IMR-90 (cell line): ENCODE measurements at regions not wholly inside any gene's neighbourhood (a gene's known extent, or its start where the extent isn't known, plus 50 kb on each side); places are given as distances from the start of the nearest gene placed in this dataset.

Source experiments
- ATAC-seq: fragments of 200-7000 bp; cut with Tn5 transposase; 2 replicates; pipeline ENCODE4 v1.9.1; 2020; ENCODE audit warnings: low read depth, mild to moderate bottlenecking, moderate library complexity
- BruUV-seq: library from RNA; stranded (reverse); fragments of 400-500 nt; replicated peaks from 2 replicates; lab custom pipeline; 2021; lab: Mats Ljungman, UMichigan
- CTCF ChIA-PET: fragments of 300-600 bp; formaldehyde crosslinking; extraction: SDS; loops from one replicate; lab custom pipeline; 2021; ENCODE audit warnings: antibody characterized with exemption; lab: Yijun Ruan, JAX
- POLR2A ChIA-PET: fragments of 300-600 bp; sonication (Branson Sonifier 250); formaldehyde crosslinking; loops from one replicate; lab custom pipeline; 2022; ENCODE audit warnings: antibody characterized with exemption; ENCODE audit not compliant: unreplicated experiment; lab: Charles Lee
- DNase-seq: peaks from one replicate; pipeline ENCODE4 v3.0.0; 2013
- H2AFZ ChIP-seq: replicated peaks from 2 replicates; pipeline ENCODE3; 2013; ENCODE audit warnings: low read length, mild to moderate bottlenecking; ENCODE audit not compliant: poor library complexity
- H2AK5ac ChIP-seq: 2 replicates; pipeline ENCODE4 v1.6.1; 2013; ENCODE audit warnings: low read depth, low read length, inconsistent platforms
- H2AK9ac ChIP-seq: replicated peaks from 2 replicates; pipeline ENCODE3; 2013; ENCODE audit warnings: mild to moderate bottlenecking, low read depth, low read length, moderate library complexity; ENCODE audit not compliant: poor library complexity
- H2BK120ac ChIP-seq: 2 replicates; pipeline ENCODE4 v1.6.1; 2013; ENCODE audit warnings: low read depth, low read length, inconsistent platforms
- H2BK15ac ChIP-seq: 3 replicates; pipeline ENCODE4 v1.6.1; 2013; ENCODE audit warnings: low read depth, low read length, inconsistent platforms
- H2BK20ac ChIP-seq: 2 replicates; pipeline ENCODE4 v1.6.1; 2013; ENCODE audit warnings: low read depth, mild to moderate bottlenecking, inconsistent platforms, low read length, moderate library complexity
- H2BK5ac ChIP-seq: 2 replicates; pipeline ENCODE4 v1.6.1; 2013; ENCODE audit warnings: mild to moderate bottlenecking, low read depth, low read length, inconsistent platforms; ENCODE audit not compliant: poor library complexity, severe bottlenecking
- H3K14ac ChIP-seq: replicated peaks from 2 replicates; pipeline ENCODE4 v1.6.1; 2013; ENCODE audit warnings: low read depth, low read length, inconsistent platforms
- H3K18ac ChIP-seq: 2 replicates; pipeline ENCODE4 v1.6.1; 2013; ENCODE audit warnings: low read depth, low read length, control low read depth
- H3K23ac ChIP-seq: 2 replicates; pipeline ENCODE4 v1.6.1; 2013; ENCODE audit warnings: low read depth, low read length, inconsistent platforms
- H3K27ac ChIP-seq: 2 replicates; pipeline ENCODE4 v1.5.1; 2013; ENCODE audit warnings: mild to moderate bottlenecking, control low read depth, low read length; ENCODE audit not compliant: insufficient read depth
- H3K27me3 ChIP-seq: 2 replicates; pipeline ENCODE4 v1.6.1; 2013; ENCODE audit warnings: low read length; ENCODE audit not compliant: control insufficient read depth, insufficient read depth
- H3K36me3 ChIP-seq: 2 replicates; pipeline ENCODE4 v1.6.1; 2013; ENCODE audit warnings: low read length, mixed read lengths; ENCODE audit not compliant: control insufficient read depth, insufficient read depth
- H3K4ac ChIP-seq: 2 replicates; pipeline ENCODE4 v1.6.1; 2013; ENCODE audit warnings: low read depth, low read length, inconsistent platforms
- H3K4me1 ChIP-seq: 2 replicates; pipeline ENCODE4 v1.6.1; 2013; ENCODE audit warnings: low read length, mixed read lengths; ENCODE audit not compliant: control insufficient read depth, insufficient read depth
- H3K4me2 ChIP-seq: 2 replicates; pipeline ENCODE4 v1.6.1; 2013; ENCODE audit warnings: low read depth, mild to moderate bottlenecking, control low read depth, low read length, moderate library complexity
- H3K4me3 ChIP-seq: 2 replicates; pipeline ENCODE4 v1.5.1; 2013; ENCODE audit warnings: low read depth, mild to moderate bottlenecking, control low read depth, low read length, moderate library complexity; ENCODE audit not compliant: insufficient read depth
- H3K56ac ChIP-seq: 2 replicates; pipeline ENCODE4 v1.6.1; 2013; ENCODE audit warnings: low read length, inconsistent platforms; ENCODE audit not compliant: insufficient read depth; ENCODE audit errors: extremely low read depth
- H3K79me1 ChIP-seq, 2 experiments: 2 replicates each; pipeline ENCODE4 v1.6.1; 2013; ENCODE audit warnings: low read length in 2 of 2, inconsistent platforms in 1 of 2, low read depth in 1 of 2
- H3K9ac ChIP-seq: 2 replicates; pipeline ENCODE4 v1.6.1; 2013; ENCODE audit warnings: low read depth, low read length, control low read depth
- H3K9me1 ChIP-seq: 2 replicates; pipeline ENCODE4 v1.6.1; 2013; ENCODE audit warnings: low read length, inconsistent platforms; ENCODE audit not compliant: insufficient read depth
- H3K9me3 ChIP-seq: 2 replicates; pipeline ENCODE4 v1.6.1; 2013; ENCODE audit warnings: low read length; ENCODE audit not compliant: control insufficient read depth, insufficient read depth
- H4K20me1 ChIP-seq: 2 replicates; pipeline ENCODE4 v1.6.1; 2013; ENCODE audit warnings: low read length, inconsistent platforms; ENCODE audit not compliant: insufficient read depth
- H4K5ac ChIP-seq: 2 replicates; pipeline ENCODE4 v1.6.1; 2013; ENCODE audit warnings: mild to moderate bottlenecking, low read depth, low read length, control low read depth
- H4K8ac ChIP-seq, 2 experiments: 2 replicates each; pipeline ENCODE4 v1.6.1; 2013; ENCODE audit warnings: low read depth in 2 of 2, low read length in 2 of 2, control low read depth in 1 of 2, inconsistent platforms in 1 of 2
- H4K91ac ChIP-seq: 2 replicates; pipeline ENCODE4 v1.6.1; 2013; ENCODE audit warnings: low read depth, low read length, inconsistent platforms; ENCODE audit not compliant: insufficient read depth
- BHLHE40 ChIP-seq: fragments of 150-350 bp; IDR thresholded peaks from 2 replicates; pipeline ENCODE4 v1.6.1; 2016; ENCODE audit warnings: mild to moderate bottlenecking, low read depth, low read length
- CEBPB ChIP-seq: IDR thresholded peaks from 2 replicates; pipeline ENCODE4 v1.6.1; 2012; ENCODE audit warnings: low read depth, low read length, improper control_type of control experiment
- CHD1 ChIP-seq: IDR thresholded peaks from 2 replicates; pipeline ENCODE4 v1.6.1; 2012; ENCODE audit warnings: low read depth, low read length, improper control_type of control experiment
- MAFK ChIP-seq: IDR thresholded peaks from 2 replicates; pipeline ENCODE4 v1.6.1; 2012; ENCODE audit warnings: low read depth, low read length, improper control_type of control experiment
- MAZ ChIP-seq: IDR thresholded peaks from 2 replicates; pipeline ENCODE4 v1.6.1; 2012; ENCODE audit warnings: low read depth, mild to moderate bottlenecking, low read length, improper control_type of control experiment, moderate library complexity, borderline replicate concordance
- NFE2L2 ChIP-seq: fragments of 150-350 bp; IDR thresholded peaks from 2 replicates; pipeline ENCODE4 v1.6.1; 2016; ENCODE audit warnings: low read depth, mild to moderate bottlenecking, low read length
- RAD21 ChIP-seq: IDR thresholded peaks from 2 replicates; pipeline ENCODE4 v1.6.1; 2012; ENCODE audit warnings: low read length, improper control_type of control experiment
- RCOR1 ChIP-seq: IDR thresholded peaks from 2 replicates; pipeline ENCODE4 v1.6.1; 2012; ENCODE audit warnings: mild to moderate bottlenecking, low read length, improper control_type of control experiment; ENCODE audit not compliant: insufficient replicate concordance
- RFX5 ChIP-seq: IDR thresholded peaks from 2 replicates; pipeline ENCODE4 v1.8.0; 2012; ENCODE audit warnings: low read depth, mild to moderate bottlenecking, low read length, moderate library complexity
- SMC3 ChIP-seq: fragments of 150-350 bp; IDR thresholded peaks from 2 replicates; pipeline ENCODE4 v1.6.1; 2016; ENCODE audit warnings: low read depth, mild to moderate bottlenecking, antibody characterized with exemption, low read length, moderate library complexity
- WGBS, 2 experiments: methylation state at CpG; one replicate each; pipeline versions ENCODE4 v1.1.5 to v1.1.7; 2013; ENCODE audit warnings: missing lambda C conversion rate in 2 of 2; ENCODE audit not compliant: insufficient read length in 1 of 2; ENCODE audit errors: extremely low coverage in 2 of 2; 5-methylcytosine and 5-hydroxymethylcytosine counted together
- dilution Hi-C: fragments of 300-500 bp; cut with HindIII; formaldehyde crosslinking; loops from one replicate; pipeline ENCODE4 v1.14.3; 2018; ENCODE audit warnings: low sequenced_read_pairs; ENCODE audit not compliant: unreplicated experiment
- in situ Hi-C: fragments of 300-500 bp; cut with MboI; formaldehyde crosslinking; loops from 3 replicates; pipeline ENCODE4 v1.14.3; 2019; ENCODE audit warnings: low sequenced_read_pairs, inconsistent platforms, mixed read lengths
- intact Hi-C: fragments of 100-400 bp; cut with micrococcal nuclease; formaldehyde crosslinking; loops from 2 replicates; pipeline ENCODE4 v1.10.0; 2022
- TF ChIP-seq, protein P1 (sequence below): fragments of 150-350 bp; IDR thresholded peaks from 2 replicates; pipeline ENCODE4 v1.6.1; 2016; ENCODE audit warnings: low read depth, mild to moderate bottlenecking, low read length, moderate library complexity, borderline replicate concordance
- TF ChIP-seq, protein P2 (sequence below): fragments of 150-350 bp; IDR thresholded peaks from 2 replicates; pipeline ENCODE4 v1.6.1; 2017; ENCODE audit warnings: mild to moderate bottlenecking, antibody characterized with exemption, low read length, low read depth
- TF ChIP-seq, protein P3 (sequence below): conservative IDR thresholded peaks from 2 replicates; pipeline ENCODE4 v1.5.1; 2012; ENCODE audit warnings: mild to moderate bottlenecking, low read depth, low read length, improper control_type of control experiment

DNA sequence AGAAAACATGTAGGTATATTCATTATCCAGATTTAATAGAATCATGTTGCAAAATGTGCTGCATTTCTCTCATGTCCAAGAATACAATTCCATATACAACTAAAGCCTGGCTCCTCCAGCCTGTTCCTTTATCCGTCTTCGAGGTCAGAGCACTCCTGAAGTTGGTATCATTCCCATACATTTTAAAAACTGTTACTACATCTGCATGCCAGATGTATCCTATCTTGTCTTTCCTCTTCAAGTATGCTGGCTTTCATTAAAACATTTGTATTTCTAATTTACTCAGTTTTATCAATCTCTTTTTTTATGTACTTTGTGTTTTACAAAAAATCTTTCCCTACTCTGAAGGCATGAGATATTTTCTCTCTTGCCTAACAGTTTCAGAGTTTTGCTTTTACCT lies 536.6 kb upstream of the USP24 start:
- CTCF ChIA-PET: no interaction called here
- DNase-seq: peak; percentile 16
- WGBS, 2 experiments: no CpG with 5 or more reads among the region's 2 CpGs

More for the DNA sequence above, 536.6 kb upstream of the USP24 start:
- intact Hi-C loops: no loop called here
- H2BK120ac ChIP-seq: no peak overlapping the region
- POLR2A ChIA-PET: no interaction called here
- H4K5ac ChIP-seq: no peak overlapping the region
- no peaks in the 10 kb centered on the region for H3K27me3 ChIP-seq
- H4K8ac ChIP-seq: no peak overlapping the region
- TF ChIP-seq SMC3 (no peak), RFX5 (no peak), RCOR1 (no peak), MAZ (no peak), MAFK (no peak), CEBPB (no peak), NFE2L2 (no peak), RAD21 (no peak), BHLHE40 (no peak), CHD1 (no peak)
- TF ChIP-seq, protein P1, sequence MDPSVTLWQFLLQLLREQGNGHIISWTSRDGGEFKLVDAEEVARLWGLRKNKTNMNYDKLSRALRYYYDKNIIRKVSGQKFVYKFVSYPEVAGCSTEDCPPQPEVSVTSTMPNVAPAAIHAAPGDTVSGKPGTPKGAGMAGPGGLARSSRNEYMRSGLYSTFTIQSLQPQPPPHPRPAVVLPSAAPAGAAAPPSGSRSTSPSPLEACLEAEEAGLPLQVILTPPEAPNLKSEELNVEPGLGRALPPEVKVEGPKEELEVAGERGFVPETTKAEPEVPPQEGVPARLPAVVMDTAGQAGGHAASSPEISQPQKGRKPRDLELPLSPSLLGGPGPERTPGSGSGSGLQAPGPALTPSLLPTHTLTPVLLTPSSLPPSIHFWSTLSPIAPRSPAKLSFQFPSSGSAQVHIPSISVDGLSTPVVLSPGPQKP: no peak
- TF ChIP-seq, protein P2, sequence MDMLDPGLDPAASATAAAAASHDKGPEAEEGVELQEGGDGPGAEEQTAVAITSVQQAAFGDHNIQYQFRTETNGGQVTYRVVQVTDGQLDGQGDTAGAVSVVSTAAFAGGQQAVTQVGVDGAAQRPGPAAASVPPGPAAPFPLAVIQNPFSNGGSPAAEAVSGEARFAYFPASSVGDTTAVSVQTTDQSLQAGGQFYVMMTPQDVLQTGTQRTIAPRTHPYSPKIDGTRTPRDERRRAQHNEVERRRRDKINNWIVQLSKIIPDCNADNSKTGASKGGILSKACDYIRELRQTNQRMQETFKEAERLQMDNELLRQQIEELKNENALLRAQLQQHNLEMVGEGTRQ: no peak
- TF ChIP-seq, protein P3, sequence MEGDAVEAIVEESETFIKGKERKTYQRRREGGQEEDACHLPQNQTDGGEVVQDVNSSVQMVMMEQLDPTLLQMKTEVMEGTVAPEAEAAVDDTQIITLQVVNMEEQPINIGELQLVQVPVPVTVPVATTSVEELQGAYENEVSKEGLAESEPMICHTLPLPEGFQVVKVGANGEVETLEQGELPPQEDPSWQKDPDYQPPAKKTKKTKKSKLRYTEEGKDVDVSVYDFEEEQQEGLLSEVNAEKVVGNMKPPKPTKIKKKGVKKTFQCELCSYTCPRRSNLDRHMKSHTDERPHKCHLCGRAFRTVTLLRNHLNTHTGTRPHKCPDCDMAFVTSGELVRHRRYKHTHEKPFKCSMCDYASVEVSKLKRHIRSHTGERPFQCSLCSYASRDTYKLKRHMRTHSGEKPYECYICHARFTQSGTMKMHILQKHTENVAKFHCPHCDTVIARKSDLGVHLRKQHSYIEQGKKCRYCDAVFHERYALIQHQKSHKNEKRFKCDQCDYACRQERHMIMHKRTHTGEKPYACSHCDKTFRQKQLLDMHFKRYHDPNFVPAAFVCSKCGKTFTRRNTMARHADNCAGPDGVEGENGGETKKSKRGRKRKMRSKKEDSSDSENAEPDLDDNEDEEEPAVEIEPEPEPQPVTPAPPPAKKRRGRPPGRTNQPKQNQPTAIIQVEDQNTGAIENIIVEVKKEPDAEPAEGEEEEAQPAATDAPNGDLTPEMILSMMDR: no peak
- H3K4me1 ChIP-seq: peaks cover 4% of the 10 kb centered on the region
- no peak overlapping the region for H2BK15ac ChIP-seq
- H3K9ac ChIP-seq: no peak overlapping the region
- no peak overlapping the region for H3K4ac ChIP-seq
- H3K56ac ChIP-seq: no peak overlapping the region
- no peak overlapping the region for H3K4me2 ChIP-seq
- no peaks in the 10 kb centered on the region for H3K9me1 ChIP-seq
- no peak overlapping the region for H2AK5ac ChIP-seq
- no peaks in the 10 kb centered on the region for H4K20me1 ChIP-seq
- ATAC-seq: no peak
- in situ Hi-C loops: no loop called here
- BruUV-seq: no TSS peak
- peaks cover 5% of the 10 kb centered on the region; the same call in 1 of the 2 replicates for H3K9me3 ChIP-seq
- H4K91ac ChIP-seq: no peak overlapping the region
- no peak overlapping the region for H2AK9ac ChIP-seq
- H3K27ac ChIP-seq: no peak overlapping the region
- H3K14ac ChIP-seq: no peak overlapping the region
- no peak overlapping the region for H3K18ac ChIP-seq
- H3K79me1 ChIP-seq: no peaks in the 10 kb centered on the region
- H3K4me3 ChIP-seq: no peak overlapping the region
- H3K23ac ChIP-seq: no peak overlapping the region
- H2BK5ac ChIP-seq: no peak overlapping the region
- no peak overlapping the region for H2BK20ac ChIP-seq
- no peak overlapping the region for H2AFZ ChIP-seq
- dilution Hi-C loops: no loop called here
- H3K36me3 ChIP-seq: no peaks in the 10 kb centered on the region
